ENCODE measurements at regions not wholly inside any gene's neighbourhood (a gene's known extent, or its start where the extent isn't known, plus 50 kb on each side); places are given as distances from the start of the nearest gene placed in this dataset.
A peak's percentile ranks its signal among the peaks of the same experiment; 100 is the strongest.

- DNase-seq (ENCODE audit: low spot score) (no peak), ATAC-seq (peak; percentile 57)
Observed at GRCh38 chr6:141029908-141030307, 1102.8 kb upstream of the GJE1 start.

- DNase-seq (ENCODE audit: low spot score): no peak
- ATAC-seq: no peak
Observed at GRCh38 chr6:141028791-141029280, 1103.9 kb upstream of the GJE1 start.

- peak; percentile 74 for DNase-seq (ENCODE audit: low spot score)
- ATAC-seq: peak; percentile 90
Observed at GRCh38 chr6:141026504-141026903, 1106.2 kb upstream of the GJE1 start.

GRCh38 chr6:141024526-141024925 lies 1108.2 kb upstream of the GJE1 start:
- no peak for ATAC-seq
- no peak for DNase-seq (ENCODE audit: low spot score)

- DNase-seq (ENCODE audit: low spot score): no peak
- no peak for ATAC-seq
Observed at GRCh38 chr6:141017941-141018340, 1114.8 kb upstream of the GJE1 start.

- ATAC-seq: no peak
Observed at GRCh38 chr6:141000917-141001316, 1131.8 kb upstream of the GJE1 start.

GRCh38 chr6:140993515-140993914 lies 1139.2 kb upstream of the GJE1 start:
- DNase-seq (ENCODE audit: low spot score): no peak

More at GRCh38 chr6:141000917-141001316, 1131.8 kb upstream of the GJE1 start:
- DNase-seq (ENCODE audit: low spot score): no peak

GRCh38 chr6:140992678-140993077 lies 1140.0 kb upstream of the GJE1 start:
- DNase-seq (ENCODE audit: low spot score) (no peak), ATAC-seq (no peak)

More at GRCh38 chr6:140993515-140993914, 1139.2 kb upstream of the GJE1 start:
- no peak for ATAC-seq

GRCh38 chr6:140988780-140989179 lies 1143.9 kb upstream of the GJE1 start:
- DNase-seq (ENCODE audit: low spot score): no peak
- no peak for ATAC-seq

GRCh38 chr6:140987364-140988155 lies 1145.2 kb upstream of the GJE1 start:
- ATAC-seq: no peak
- no peak for DNase-seq (ENCODE audit: low spot score)

- DNase-seq (ENCODE audit: low spot score) (no peak), ATAC-seq (no peak)
Observed at GRCh38 chr6:140985679-140986275, 1146.9 kb upstream of the GJE1 start.

- DNase-seq (ENCODE audit: low spot score): no peak
- no peak for ATAC-seq
Observed at GRCh38 chr6:140980265-140980887, 1152.3 kb upstream of the GJE1 start.

GRCh38 chr6:140979642-140980091 lies 1153.1 kb upstream of the GJE1 start:
- no peak for DNase-seq (ENCODE audit: low spot score)

GRCh38 chr6:140977403-140977802 lies 1155.3 kb upstream of the GJE1 start:
- DNase-seq (ENCODE audit: low spot score) (no peak), ATAC-seq (no peak)

More at GRCh38 chr6:140979642-140980091, 1153.1 kb upstream of the GJE1 start:
- no peak for ATAC-seq

GRCh38 chr6:140976806-140977205 lies 1155.9 kb upstream of the GJE1 start:
- DNase-seq (ENCODE audit: low spot score) (no peak), ATAC-seq (no peak)

GRCh38 chr6:140970485-140970884 lies 1162.2 kb upstream of the GJE1 start:
- DNase-seq (ENCODE audit: low spot score): no peak
- no peak for ATAC-seq

GRCh38 chr6:140968062-140968461 lies 1164.7 kb upstream of the GJE1 start:
- ATAC-seq: no peak
- DNase-seq (ENCODE audit: low spot score): no peak

- ATAC-seq (no peak), DNase-seq (ENCODE audit: low spot score) (no peak)
Observed at GRCh38 chr6:140966676-140967075, 1166.0 kb upstream of the GJE1 start.

GRCh38 chr6:140960566-140960965 lies 1172.2 kb upstream of the GJE1 start:
- no peak for ATAC-seq

GRCh38 chr6:140957386-140957785 lies 1175.3 kb upstream of the GJE1 start:
- DNase-seq (ENCODE audit: low spot score) (no peak), ATAC-seq (no peak)

More at GRCh38 chr6:140960566-140960965, 1172.2 kb upstream of the GJE1 start:
- DNase-seq (ENCODE audit: low spot score): no peak

GRCh38 chr6:140956571-140957369 lies 1176.0 kb upstream of the GJE1 start:
- no peak for ATAC-seq
- DNase-seq (ENCODE audit: low spot score): no peak

All from left lobe of liver (tissue), 2 donors.